HG02938 (cell line): ENCODE measurements at regions not wholly inside any gene's neighbourhood (a gene's known extent, or its start where the extent isn't known, plus 50 kb on each side); places are given as distances from the start of the nearest gene placed in this dataset.
"Not testable (repeated sequence)": the region's sequence is repeated elsewhere in the genome, so short reads cannot be mapped to it uniquely, and the experiment has no call there.

Experiments
- ATAC-seq: cut with Tn5 transposase; IDR thresholded peaks from one replicate; pipeline ENCODE4 v1.9.1; 2021; ENCODE audit warnings: mild to moderate bottlenecking, moderate library complexity; ENCODE audit not compliant: unreplicated experiment

DNA sequence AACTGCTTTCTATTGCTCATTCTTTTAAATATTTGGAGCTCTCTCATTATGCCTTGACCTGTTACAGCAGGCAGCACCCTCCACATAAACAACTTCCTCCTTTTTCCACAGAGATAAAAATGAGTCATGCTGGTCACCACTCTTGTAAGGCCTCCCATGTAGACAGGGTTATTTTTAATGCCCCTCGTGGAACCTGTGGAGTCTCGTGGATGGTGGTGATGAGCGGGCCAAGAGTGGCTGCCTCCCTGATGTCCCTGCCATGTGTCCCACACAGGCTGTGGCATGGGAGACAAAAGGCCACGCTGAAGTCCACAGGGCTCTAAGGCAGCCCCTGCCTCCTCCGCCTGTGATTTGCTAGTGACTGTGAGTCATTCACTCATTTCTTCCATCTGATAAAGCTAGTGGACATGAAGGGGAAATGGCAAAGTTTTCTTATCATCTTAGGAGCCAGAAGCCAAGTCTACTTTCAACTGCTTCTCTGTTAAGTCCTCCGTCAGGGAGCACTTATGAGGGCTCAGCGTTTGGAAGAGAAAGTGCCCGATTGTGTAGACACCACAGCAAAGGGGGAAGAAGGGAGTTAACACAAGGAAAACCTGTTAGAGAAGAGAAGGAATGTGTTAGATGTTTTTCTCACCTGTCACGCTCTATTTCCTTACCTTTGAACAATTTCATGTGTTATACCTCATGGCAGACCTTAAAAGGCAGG lies 121.6 kb upstream of the FAT1 start:
- ATAC-seq = no peak

DNA sequence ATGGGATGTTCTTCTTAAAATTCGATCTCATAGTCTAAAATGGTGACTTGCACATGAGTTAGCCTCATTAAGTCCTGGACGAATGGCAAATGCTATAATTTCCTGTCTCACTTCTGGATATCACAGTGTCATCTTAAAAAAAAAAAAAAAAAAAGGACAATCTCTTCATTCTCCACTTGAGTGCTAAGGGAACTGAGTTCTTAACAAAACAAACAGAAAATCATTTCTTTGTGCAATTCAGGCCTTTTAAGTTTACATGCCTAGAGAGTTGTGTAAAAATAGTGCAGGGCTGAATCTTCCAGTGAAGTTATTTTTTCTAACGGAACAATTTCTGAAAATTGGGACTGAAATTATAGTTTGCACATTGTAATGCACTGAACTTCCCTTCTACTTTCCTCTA lies 122.8 kb upstream of the FAT1 start:
- ATAC-seq = no peak

DNA sequence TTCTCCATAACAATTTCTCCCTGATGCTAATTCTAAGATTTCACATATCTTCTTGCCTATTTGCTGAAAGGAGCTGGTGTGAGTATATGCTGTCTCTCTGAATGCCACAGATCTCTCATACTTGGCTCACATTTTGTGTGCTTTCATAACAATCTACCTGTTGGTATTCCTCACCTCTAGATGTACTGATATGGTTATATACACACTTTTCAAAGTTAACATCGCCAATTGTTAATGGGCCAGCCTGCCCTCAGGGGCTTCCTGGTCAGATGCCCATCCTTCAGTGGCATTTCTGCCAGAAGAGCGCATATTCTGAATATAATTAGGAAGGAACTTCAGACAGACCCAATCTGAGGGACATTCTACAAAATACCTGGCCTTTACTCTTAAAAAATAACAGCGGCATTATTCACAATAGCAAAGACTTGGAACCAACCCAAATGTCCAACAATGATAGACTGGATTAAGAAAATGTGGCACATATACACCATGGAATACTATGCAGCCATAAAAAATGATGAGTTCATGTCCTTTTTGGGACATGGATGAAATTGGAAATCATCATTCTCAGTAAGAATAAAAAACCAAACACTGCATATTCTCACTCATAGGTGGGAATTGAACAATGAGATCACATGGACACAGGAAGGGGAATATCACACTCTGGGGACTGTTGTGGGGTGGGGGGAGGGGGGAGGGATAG lies 123.9 kb upstream of the FAT1 start:
- ATAC-seq = not testable (repeated sequence)

DNA sequence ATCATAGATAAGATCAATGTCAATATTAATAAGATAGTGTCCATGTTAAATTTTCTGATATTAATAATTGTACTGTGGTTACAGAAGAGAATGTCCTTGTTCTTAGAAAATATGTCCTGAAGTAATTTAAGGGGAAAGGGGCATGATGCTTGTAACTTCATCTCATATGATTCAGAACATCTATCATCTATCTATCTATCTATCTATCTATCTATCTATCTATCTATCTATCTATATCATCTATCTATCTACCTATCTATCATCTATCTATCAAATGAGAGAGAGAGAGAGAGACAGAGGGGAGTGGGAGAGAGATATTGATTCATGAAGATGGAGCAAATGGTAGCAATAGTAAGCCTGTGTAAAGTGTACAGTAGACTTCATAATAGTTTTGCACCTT lies 124.8 kb upstream of the FAT1 start:
- no peak for ATAC-seq

DNA sequence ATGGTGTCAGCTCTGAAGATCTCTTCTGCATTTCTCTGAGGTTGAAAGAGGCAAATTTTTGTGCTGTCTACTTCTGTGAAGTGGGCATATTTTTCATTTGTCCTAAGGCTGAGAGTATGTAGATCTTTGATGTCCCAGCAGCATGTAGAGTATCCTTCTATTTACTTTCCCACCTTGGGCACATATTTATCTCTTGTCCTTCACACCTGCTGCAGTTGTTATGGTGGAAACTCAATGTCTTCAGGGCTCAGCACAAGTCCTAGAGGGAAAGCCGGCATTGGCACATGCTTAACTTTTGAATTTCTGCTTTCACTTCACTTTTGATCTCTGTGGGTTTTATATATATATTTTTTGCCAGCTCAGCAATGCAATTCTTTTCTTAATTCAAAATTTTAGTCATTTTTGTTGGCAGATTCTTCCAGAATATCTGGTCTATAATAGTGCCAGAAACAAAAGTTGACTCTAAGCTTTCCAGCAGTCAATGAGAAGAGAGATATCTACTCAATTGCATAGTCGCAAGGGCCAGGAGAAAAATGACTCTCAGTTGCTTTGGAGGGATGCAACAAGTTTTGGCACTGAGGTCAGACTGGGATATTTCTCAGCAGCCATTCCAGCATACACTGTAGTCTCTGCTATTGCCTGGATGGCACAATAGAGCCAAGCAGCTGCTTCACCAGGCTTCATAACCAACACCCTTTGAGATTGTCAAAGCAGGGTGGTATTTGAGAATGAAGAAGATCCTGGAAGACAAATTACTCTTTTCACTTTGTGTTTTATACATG lies 127.8 kb upstream of the FAT1 start:
- ATAC-seq = no peak

DNA sequence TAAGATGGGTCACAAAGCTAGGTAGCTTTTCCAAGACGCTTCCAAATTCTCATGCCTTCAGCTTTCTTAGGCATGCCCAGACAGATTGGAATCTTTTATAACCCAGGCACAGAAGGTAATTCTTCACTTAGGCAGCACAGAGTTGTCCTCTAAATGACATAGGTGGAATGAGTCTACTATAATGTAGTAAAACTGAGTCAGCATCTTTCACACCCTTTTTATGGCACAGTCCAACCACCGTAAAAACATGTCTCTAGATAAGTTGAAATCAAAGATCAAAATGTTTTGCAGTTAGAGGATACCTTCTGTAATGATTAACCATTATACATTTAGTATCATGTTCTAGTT lies 128.4 kb upstream of the FAT1 start:
- ATAC-seq = no peak

DNA sequence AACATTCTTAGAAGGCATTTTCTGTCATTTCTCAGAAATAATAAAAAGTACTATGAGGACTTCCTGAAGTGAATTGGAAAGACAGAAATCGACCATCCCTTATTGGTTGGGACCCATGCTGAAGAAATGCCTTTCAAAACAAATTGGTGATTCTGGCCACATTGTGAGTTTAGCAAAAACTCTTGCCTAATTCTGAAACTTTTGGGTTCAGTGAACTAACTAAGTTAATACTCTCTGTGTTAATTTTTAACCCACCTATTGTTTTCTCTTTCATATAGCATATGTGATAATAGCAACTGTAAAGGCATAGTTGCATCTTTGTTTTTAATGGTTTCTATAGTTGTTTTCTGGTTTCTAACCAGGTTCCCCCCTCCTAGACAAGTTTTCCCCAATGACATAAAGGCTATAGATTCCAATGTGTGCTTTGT lies 129.3 kb upstream of the FAT1 start:
- peak; percentile 71 for ATAC-seq

DNA sequence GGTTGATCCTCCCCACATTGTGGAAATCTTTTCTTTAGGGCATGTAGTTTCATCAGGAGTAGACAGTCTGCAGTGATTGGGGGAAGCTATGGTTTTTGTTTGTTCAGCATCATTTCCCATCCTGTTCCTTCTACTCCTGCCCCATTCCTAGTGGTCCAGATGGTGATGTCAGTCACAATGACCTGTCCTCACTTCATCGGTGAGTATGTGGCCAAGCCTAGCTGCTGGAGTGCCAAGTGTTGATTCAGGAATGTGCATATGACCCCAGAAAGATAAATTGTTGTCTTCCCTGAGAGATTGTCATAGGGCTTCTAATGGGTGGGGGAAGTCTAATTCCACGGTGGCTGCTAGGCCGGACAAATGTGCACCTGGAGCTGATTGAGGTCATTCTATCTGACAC lies 130.6 kb upstream of the FAT1 start:
- no peak for ATAC-seq

DNA sequence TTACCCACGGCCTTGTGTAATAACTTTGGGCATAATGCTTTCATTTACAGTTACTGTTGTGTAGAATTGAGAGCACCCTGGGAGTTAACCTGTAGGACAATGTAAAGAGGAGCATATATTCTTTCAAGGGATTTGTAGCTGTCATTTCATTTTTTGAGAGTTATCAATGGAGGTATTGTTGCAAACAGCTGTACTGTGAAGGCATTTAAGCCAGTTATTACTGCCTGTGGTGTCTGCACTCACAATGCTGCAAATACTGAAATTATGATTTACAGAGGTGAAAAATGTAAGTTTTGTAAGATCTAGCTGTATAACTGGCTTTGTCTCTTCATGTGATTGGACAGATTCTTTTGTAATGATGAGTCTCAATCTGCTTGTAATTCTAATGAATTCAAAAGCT lies 131.5 kb upstream of the FAT1 start:
- ATAC-seq = no peak

DNA sequence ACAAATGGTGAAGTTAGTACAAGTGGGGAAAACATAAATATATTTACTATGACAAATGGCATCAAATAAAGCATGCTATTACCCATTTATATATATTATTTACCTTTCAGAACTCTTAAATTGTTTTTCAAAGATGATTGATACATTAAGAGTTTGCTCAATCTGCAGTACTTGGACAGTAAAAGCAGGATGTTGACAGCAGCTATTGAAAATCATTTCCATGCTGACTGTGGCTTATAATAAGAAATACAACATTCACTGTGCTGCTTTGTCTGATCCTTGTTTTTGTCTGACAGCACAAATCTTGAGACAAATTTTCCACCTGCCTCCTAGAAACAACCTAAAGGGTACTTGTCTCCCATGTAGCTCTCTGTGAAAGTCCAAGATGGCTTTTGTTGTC lies 134.1 kb upstream of the FAT1 start:
- ATAC-seq = no peak

DNA sequence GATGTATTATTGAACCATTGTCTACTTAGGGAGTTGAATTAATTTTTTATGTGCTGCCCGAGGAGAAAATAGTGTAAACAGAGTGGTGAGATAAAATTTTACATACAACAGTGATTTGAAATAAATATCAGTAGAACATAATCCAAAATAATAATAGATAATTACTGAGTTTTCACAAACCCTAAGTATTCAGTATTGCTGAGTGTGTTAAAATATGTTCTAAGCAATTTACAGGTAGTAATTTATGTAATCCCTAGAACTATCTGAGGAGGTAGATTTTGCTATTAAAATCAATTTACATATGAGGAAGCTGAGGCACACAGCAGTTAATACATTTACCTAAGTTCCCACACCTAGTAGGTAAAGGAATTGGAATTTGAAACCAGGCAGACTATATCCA lies 134.7 kb upstream of the FAT1 start:
- ATAC-seq = no peak

DNA sequence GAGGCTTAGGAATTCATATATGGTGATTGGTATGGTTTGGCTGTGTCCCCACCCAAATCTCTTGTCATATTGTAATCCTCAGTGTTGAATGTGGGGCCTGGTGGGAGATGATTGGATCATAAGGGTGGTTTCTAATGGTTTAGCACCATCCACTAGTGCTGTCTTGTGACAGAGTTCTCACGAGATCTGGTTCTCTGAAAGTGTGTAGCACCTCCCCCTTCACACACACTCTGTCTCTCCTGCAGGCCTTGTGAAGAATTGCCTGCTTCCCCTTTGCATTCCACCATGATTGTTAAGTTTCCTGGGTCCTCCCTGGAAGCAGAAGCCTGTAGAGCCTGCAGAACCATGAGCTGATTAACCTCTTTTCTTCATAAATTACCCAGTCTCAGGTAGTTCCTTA lies 135.8 kb upstream of the FAT1 start:
- no peak for ATAC-seq

DNA sequence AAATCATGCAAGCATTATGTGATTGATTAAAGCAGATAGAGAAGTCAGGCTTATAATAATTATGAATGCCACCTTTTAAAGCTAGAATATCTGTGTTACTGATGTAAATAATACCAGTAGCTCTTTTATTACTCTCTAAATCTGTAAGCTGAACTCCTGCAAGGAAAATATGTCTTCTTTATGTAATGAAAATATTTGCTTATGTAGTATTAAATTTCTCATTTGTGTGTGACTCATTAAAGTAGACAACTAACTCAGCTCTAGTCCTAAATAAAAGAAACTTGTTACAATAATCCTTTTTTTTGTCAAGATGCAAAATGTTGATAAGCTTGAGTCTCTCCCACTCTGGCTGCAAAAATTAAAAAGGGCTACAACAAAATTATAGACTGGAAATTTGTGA lies 137.7 kb upstream of the FAT1 start:
- ATAC-seq = no peak

DNA sequence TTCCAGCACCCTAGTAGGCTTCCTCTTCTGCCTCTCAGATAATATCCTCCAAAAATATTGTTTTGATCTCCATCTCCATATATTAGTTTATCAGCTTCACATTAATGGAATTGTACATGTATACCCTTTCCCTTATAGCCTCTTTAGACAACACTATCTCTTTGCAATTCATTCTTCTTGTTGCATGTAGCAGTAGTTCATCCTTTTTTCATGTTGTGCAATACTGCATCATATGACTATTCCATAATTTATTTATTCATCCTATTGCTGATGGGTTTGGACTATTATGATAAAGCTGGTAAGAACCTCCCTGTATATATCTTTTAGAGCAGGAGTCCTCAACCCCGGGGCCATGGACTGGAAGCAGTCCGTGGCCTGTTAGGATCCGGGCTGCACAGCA lies 148.2 kb upstream of the FAT1 start:
- ATAC-seq = no peak

DNA sequence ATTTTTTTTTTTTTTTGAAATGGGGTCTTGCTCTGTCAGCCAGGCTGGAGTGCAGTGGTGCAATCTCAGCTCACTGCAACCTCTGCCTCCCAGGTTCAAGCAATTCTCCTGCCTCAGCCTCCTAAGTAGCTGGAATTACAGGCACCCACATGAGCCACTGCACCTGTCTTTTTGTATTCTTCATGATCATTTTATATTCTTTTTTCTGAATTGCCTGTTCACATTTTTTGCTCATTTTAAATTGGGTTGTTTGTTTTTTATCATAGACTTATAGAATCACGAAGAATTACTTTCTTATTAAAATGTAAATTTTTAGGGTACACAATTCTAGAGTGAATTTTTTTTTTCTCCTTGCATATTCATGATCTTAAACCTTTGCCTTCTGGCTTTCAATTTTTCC lies 149.4 kb upstream of the FAT1 start:
- ATAC-seq = not testable (repeated sequence)

DNA sequence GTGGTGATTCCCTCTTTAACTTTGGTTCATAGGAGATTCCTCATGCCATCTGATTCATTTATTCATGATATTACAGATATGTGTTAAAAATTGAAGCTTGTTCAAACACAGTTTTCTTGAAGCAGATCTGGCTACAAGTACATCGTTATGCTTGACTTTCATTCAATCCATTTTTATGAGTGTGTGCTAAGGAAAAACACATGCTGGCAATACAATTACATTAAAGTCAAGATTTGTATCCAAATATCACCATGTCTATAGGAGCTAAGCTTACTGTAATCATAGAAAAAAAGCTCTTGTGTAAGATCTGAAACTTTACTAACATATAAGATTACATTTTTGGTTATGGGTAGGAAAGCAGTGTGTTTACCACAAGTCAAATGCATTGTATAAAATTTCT lies 151.8 kb upstream of the FAT1 start:
- no peak for ATAC-seq

DNA sequence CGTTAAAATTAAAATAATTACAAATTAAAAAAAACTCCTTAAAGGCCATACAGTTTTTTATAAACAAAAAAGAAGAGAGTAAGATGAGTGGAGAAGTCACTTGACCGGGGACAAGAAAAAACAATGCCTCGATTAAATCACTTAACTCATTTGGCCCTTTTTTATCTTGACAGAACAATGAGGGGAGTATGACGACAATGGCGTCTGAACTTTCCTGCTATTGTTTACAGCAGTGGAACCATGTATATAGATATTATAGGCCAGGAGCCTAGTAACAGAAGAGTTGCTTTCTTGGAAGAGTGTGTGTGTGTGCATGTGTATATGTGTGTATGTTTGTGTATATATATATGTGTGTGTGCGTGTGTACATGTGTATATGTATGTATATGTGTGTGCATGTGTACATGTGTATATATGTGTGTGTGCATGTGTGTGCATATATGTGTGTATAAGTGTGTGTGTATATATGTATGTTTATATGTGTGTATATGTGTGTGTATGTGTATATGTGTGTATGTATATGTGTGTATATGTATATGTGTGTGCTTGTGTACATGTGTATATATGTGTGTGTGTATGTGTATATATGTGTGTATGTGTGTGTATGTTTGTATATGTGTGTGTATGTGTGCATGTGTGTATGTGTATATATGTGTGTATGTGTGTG lies 153.4 kb upstream of the FAT1 start:
- ATAC-seq = no peak

DNA sequence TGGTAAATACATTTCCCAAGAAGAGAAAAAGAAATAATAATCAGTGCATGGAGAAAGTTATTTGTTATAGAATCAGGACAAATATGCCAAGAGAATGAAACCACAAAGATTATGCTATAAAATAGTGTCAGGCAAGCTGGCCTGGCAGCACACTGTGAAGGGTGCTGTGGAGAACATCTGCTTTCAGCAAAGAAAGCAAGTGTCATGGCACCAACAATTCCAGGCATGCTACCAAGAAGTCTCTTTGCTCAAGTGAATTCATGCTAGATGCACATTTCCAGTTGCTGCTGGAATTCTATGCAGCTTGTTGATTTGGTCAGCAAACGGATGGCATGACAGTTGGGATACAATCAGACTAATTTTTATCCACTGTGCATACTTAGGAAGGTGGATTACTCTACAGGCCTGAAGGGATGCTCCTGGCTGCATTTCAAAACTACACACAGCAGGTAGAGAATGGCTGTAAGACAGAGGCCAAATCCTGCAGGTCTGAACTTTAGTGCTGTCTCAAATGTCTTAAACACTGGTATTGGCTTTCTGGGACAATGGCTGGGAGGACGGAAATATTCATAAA lies 154.6 kb upstream of the FAT1 start:
- no peak for ATAC-seq

DNA sequence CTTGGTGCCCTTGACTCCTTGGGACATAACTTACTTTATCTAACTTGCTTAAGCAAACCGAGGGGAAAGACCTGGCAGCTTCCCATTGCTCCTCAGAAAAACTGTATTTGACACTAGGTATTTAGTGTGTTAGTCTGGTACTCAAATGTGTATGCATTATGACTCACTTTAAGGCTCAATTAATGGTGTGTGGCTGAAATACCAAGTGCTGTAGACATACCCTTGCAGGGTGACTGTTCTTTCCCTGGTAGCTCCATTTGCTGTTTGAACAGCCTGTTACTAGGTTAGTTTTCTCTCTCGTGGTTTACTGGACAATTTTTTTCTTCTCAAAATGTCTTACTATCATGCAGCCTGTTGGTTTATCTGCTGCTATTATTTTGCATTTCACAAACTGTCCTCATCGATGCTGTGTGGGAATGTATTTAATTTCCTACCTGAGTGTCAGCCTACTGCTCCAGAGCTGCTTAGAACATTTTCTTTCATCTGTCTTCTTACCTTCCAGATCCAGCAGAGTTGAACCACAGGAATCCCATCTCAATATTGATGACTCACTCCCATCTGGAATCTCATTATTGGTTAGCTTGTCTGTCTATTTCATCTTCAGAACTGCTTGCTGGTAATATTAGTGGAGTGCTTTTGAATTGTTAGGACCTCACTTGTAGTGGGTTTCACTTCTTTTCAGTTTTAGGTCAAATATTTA lies 158.0 kb upstream of the FAT1 start:
- ATAC-seq = no peak

DNA sequence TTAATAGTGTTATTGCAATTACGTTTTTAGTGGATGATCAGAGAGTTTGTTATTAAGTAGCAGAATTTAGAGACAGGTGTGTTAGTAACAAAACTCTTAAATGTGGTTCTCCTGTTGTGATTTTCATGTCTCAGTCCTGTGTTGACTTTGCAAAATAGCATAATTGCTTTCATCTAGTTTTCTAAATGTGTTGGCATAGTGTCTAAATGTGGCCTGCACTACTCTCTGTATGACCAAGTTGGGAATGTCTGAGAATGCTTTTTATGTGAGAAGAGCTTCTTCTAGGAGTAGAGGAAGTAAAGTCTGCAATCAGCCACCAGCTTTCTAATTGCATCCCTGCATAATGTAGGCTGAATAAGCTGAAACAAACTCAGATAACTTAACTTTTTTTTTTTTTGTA lies 158.6 kb upstream of the FAT1 start:
- no peak for ATAC-seq

DNA sequence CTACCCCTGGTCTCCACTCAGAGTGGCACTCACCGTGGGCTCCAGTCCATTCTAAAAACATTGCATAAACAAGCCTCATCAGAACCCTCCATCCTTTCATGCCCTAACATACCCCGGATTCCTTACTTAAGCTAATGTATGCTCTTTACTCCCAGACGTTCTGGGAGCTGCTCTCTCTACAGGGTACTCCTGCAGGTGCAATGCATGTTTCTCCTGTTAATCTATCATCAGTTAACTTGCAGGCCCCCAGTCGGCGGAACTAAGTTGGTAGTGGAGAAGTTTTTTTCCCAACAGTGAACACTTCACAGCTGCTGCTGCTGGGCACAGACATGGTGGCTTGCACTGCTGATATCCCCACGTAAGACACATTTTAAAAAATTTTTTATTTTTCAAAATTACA lies 161.6 kb upstream of the FAT1 start:
- ATAC-seq = no peak
